ENCODE measurements at regions not wholly inside any gene's neighbourhood (a gene's known extent, or its start where the extent isn't known, plus 50 kb on each side); places are given as distances from the start of the nearest gene placed in this dataset.

- H3K4me3 ChIP-seq: no peak overlapping the region
- no peak overlapping the region for H3K27ac ChIP-seq
- intact Hi-C loops (cut with DNase I): no loop called here
- H3K36me3 ChIP-seq: no peaks in the 10 kb centered on the region
- WGBS, 2 donors: 84 to 89% methylated on average over 3 of the region's 3 CpGs
- H3K4me1 ChIP-seq: peaks cover 0 to 22% (median 10%) of the 10 kb centered on the region in 9 donors
- no peak for TF ChIP-seq CTCF (IDR thresholded peaks at IDR 0.05)
- no peaks in the 10 kb centered on the region for H3K27me3 ChIP-seq
- ATAC-seq (no peak), DNase-seq (no peak)
- H3K9me3 ChIP-seq: peaks cover 0 to 11% (median 0%) of the 10 kb centered on the region in 11 donors
These were observed 462.9 kb downstream of the COG6 start for GRCh38 chr13:40118337-40118736.

GRCh38 chr13:40119852-40120251, 464.4 kb downstream of the COG6 start:
- no peak for ATAC-seq
- no peaks in the 10 kb centered on the region for H3K36me3 ChIP-seq
- H3K27me3 ChIP-seq: no peaks in the 10 kb centered on the region
- H3K27ac ChIP-seq: peak overlapping the region in 2 of 10 donors; percentile 1 to 61
- peaks cover 0 to 11% (median 0%) of the 10 kb centered on the region in 11 donors for H3K9me3 ChIP-seq
- DNase-seq: no peak
- no peak for TF ChIP-seq CTCF (IDR thresholded peaks at IDR 0.05)
- intact Hi-C loops (cut with DNase I): no loop called here
- 79 to 88% methylated on average over 1 of the region's 1 CpG for WGBS, 2 donors
- H3K4me3 ChIP-seq: no peak overlapping the region
- H3K4me1 ChIP-seq: peaks cover 0 to 22% (median 12%) of the 10 kb centered on the region in 9 donors

GRCh38 chr13:40120288-40120687, 464.8 kb downstream of the COG6 start:
- intact Hi-C loops (cut with DNase I): no loop called here
- no peak overlapping the region for H3K4me3 ChIP-seq
- DNase-seq (no peak), ATAC-seq (peak in 2 of 8 donors; percentile 39)
- peaks cover 0 to 18% (median 10%) of the 10 kb centered on the region in 9 donors for H3K4me1 ChIP-seq
- H3K9me3 ChIP-seq: peaks cover 0 to 11% (median 0%) of the 10 kb centered on the region in 11 donors
- H3K27ac ChIP-seq: peak overlapping the region in 2 of 10 donors; percentile 1 to 61
- TF ChIP-seq CTCF (IDR thresholded peaks at IDR 0.05): no peak
- H3K36me3 ChIP-seq: no peaks in the 10 kb centered on the region
- H3K27me3 ChIP-seq: no peaks in the 10 kb centered on the region
- WGBS, 2 donors: 72 to 86% methylated on average over 1 of the region's 1 CpG

GRCh38 chr13:40120781-40121180, 465.3 kb downstream of the COG6 start:
- WGBS, 2 donors: 75 to 76% methylated on average over 3 to 4 of the region's 4 CpGs
- Histone ChIP-seq H3K4me3 (no peak overlapping the region), H3K4me1 (peaks cover 0 to 13% (median 5%) of the 10 kb centered on the region in 9 donors), H3K9me3 (peaks cover 0 to 11% (median 0%) of the 10 kb centered on the region in 11 donors), H3K36me3 (no peaks in the 10 kb centered on the region), H3K27me3 (no peaks in the 10 kb centered on the region), H3K27ac (peak overlapping the region in 2 of 10 donors; percentile 1 to 61)
- TF ChIP-seq CTCF (IDR thresholded peaks at IDR 0.05): no peak
- no peak for DNase-seq
- intact Hi-C loops (cut with DNase I): no loop called here
- no peak for ATAC-seq

Data from heart right ventricle (tissue), 16 donors.